PC-9 (cell line): ENCODE measurements at regions not wholly inside any gene's neighbourhood (a gene's known extent, or its start where the extent isn't known, plus 50 kb on each side); places are given as distances from the start of the nearest gene placed in this dataset.

Experiments
- BruUV-seq: library from RNA; stranded (reverse); fragments of 400-500 nt; replicated peaks from 2 replicates; lab custom pipeline; 2021; lab: Mats Ljungman, UMichigan
- CTCF ChIA-PET: fragments of 300-600 bp; sonication (Branson Sonifier 250); formaldehyde crosslinking; loops from one replicate; lab custom pipeline; 2022; ENCODE audit warnings: antibody characterized with exemption; lab: Charles Lee
- POLR2A ChIA-PET: fragments of 300-600 bp; sonication (Branson Sonifier 250); formaldehyde crosslinking; loops from one replicate; lab custom pipeline; 2022; ENCODE audit warnings: antibody characterized with exemption; ENCODE audit not compliant: unreplicated experiment; lab: Charles Lee
- DNase-seq, 2 experiments: peaks; one replicate each; pipeline versions ENCODE4 v3.0.0 to v3.0.0-alpha.2; 2015 to 2022; ENCODE audit warnings: mixed read lengths in 1 of 2
- H2AFZ ChIP-seq: fragments of 200-600 bp; sonication (generic); 2 replicates; pipeline ENCODE4 v1.8.1; 2017; ENCODE audit warnings: antibody characterized with exemption
- H3F3A ChIP-seq: fragments of 200-600 bp; sonication (generic); 2 replicates; pipeline ENCODE4 v1.8.1; 2017; ENCODE audit warnings: antibody characterized with exemption, mild to moderate bottlenecking, low read depth; ENCODE audit not compliant: insufficient read depth
- H3K27ac ChIP-seq: fragments of 200-600 bp; sonication (generic); 2 replicates; pipeline ENCODE4 v1.6.1; 2016; ENCODE audit warnings: mixed run types
- H3K27me3 ChIP-seq: fragments of 200-600 bp; sonication (generic); 2 replicates; pipeline ENCODE4 v1.6.1; 2016; ENCODE audit warnings: low read depth, mixed run types; ENCODE audit not compliant: insufficient read depth
- H3K36me3 ChIP-seq: fragments of 200-600 bp; sonication (generic); 2 replicates; pipeline ENCODE4 v1.6.1; 2016; ENCODE audit warnings: low read depth, mixed run types
- H3K4me1 ChIP-seq: fragments of 200-600 bp; sonication (generic); replicated peaks from 2 replicates; pipeline ENCODE4 v1.6.1; 2016; ENCODE audit warnings: mixed run types; ENCODE audit not compliant: insufficient read depth
- H3K4me2 ChIP-seq: fragments of 200-600 bp; sonication (generic); 2 replicates; pipeline ENCODE4 v1.6.1; 2017; ENCODE audit warnings: mixed run types
- H3K4me3 ChIP-seq: fragments of 200-600 bp; sonication (generic); 2 replicates; pipeline ENCODE4 v1.6.1; 2016; ENCODE audit warnings: mixed run types
- H3K79me2 ChIP-seq: fragments of 200-600 bp; sonication (generic); 2 replicates; pipeline ENCODE4 v1.6.1; 2017; ENCODE audit warnings: low read depth, mixed run types
- H3K9me2 ChIP-seq: fragments of 200-600 bp; sonication (generic); 2 replicates; pipeline ENCODE4 v1.8.1; 2017; ENCODE audit warnings: mild to moderate bottlenecking; ENCODE audit not compliant: insufficient read depth
- H3K9me3 ChIP-seq: fragments of 200-600 bp; sonication (generic); 2 replicates; pipeline ENCODE4 v1.8.1; 2016; ENCODE audit warnings: low read depth; ENCODE audit not compliant: insufficient read depth
- H4K20me1 ChIP-seq: fragments of 200-600 bp; sonication (generic); 2 replicates; pipeline ENCODE4 v1.8.1; 2017; ENCODE audit not compliant: insufficient read depth
- CTCF ChIP-seq: fragments of 200-600 bp; sonication (generic); conservative IDR thresholded peaks from 2 replicates; pipeline ENCODE4 v1.6.1; 2017; ENCODE audit warnings: mixed run types, antibody characterized with exemption, mild to moderate bottlenecking, moderate library complexity
- EZH2 ChIP-seq: fragments of 200-600 bp; sonication (generic); IDR thresholded peaks from 2 replicates; pipeline ENCODE4 v1.8.0; 2017; ENCODE audit warnings: antibody characterized with exemption, low read depth
- intact Hi-C: fragments of 100-400 bp; cut with micrococcal nuclease; formaldehyde crosslinking; loops from one replicate; pipeline ENCODE4 v1.10.0; 2022; ENCODE audit not compliant: unreplicated experiment

DNA sequence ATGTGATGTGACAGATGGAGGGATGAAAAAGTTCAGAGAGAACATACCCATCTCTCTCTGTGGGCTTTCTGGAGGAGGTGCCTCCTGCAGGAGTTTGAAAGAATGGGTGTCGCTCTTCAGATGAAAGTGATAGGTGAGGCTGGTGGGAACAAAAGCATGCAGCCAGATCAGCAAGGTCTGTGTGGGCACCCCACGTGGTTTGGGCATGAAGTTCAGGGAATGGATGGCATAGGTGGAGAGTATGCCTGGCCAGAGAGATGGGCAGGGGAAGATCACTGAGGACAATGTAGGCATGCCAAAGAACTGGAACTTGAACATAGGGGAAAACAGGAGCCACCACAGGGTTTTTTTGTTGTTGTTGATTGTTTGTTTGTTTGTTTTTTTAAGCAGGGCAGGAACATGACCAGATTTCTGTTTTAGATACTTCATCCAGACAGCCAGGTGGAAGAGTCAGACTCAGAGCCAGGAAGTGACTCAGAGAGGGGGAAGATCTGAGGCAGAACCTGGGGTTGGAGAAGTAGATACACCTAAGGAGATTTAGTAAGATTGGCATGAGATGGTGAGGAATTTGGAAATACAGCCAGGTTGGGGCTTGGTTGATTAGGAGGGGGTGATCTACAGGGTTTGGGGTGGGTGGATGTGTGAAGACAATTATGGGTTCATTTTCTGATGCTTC is 64.8 kb upstream of the CLSTN2 start:
- Histone ChIP-seq H2AFZ (no peak overlapping the region; the same call in 1 of the 2 replicates), H3K36me3 (no peaks in the 10 kb centered on the region), H3K4me1 (no peaks in the 10 kb centered on the region), H3K27me3 (no peaks in the 10 kb centered on the region), H3K79me2 (no peaks in the 10 kb centered on the region), H3F3A (no peaks in the 10 kb centered on the region), H4K20me1 (no peaks in the 10 kb centered on the region), H3K27ac (no peak overlapping the region), H3K9me3 (no peaks in the 10 kb centered on the region), H3K9me2 (no peaks in the 10 kb centered on the region), H3K4me2 (no peak overlapping the region), H3K4me3 (no peak overlapping the region)
- intact Hi-C loops = no loop called here
- TF ChIP-seq CTCF (no peak), EZH2 (no peak)
- ChIA-PET POLR2A (no interaction called here), CTCF (no interaction called here)
- no peak for DNase-seq
- no TSS peak for BruUV-seq

GRCh38 chr3:139868773-139869172 is 66.2 kb upstream of the CLSTN2 start:
- no peaks in the 10 kb centered on the region for H4K20me1 ChIP-seq
- H3F3A ChIP-seq = no peaks in the 10 kb centered on the region
- no peak for DNase-seq
- intact Hi-C loops = no loop called here
- POLR2A ChIA-PET = interaction anchor here (0.6 kb wide), 1 partner anchor 222 kb away, joined by 4 read pairs; no protein-coding TSS in a partner anchor
- H3K79me2 ChIP-seq = no peaks in the 10 kb centered on the region
- H3K4me3 ChIP-seq = no peak overlapping the region
- H3K27ac ChIP-seq = no peak overlapping the region
- no peaks in the 10 kb centered on the region for H3K4me1 ChIP-seq
- H3K27me3 ChIP-seq = no peaks in the 10 kb centered on the region
- no peak overlapping the region for H2AFZ ChIP-seq
- BruUV-seq = no TSS peak
- CTCF ChIA-PET = no interaction called here
- no peaks in the 10 kb centered on the region for H3K9me3 ChIP-seq
- no peak overlapping the region for H3K4me2 ChIP-seq
- no peak for TF ChIP-seq CTCF
- TF ChIP-seq EZH2 = no peak
- H3K9me2 ChIP-seq = no peaks in the 10 kb centered on the region
- no peaks in the 10 kb centered on the region for H3K36me3 ChIP-seq

GRCh38 chr3:139848660-139849059 is 86.3 kb upstream of the CLSTN2 start:
- no peaks in the 10 kb centered on the region for H4K20me1 ChIP-seq
- no peaks in the 10 kb centered on the region for H3K9me2 ChIP-seq
- no peaks in the 10 kb centered on the region for H3F3A ChIP-seq
- no peaks in the 10 kb centered on the region for H3K79me2 ChIP-seq
- CTCF ChIA-PET = no interaction called here
- no peak overlapping the region for H3K27ac ChIP-seq
- H3K4me2 ChIP-seq = no peak overlapping the region
- no peaks in the 10 kb centered on the region for H3K9me3 ChIP-seq
- no peak overlapping the region for H3K4me3 ChIP-seq
- TF ChIP-seq CTCF = no peak
- TF ChIP-seq EZH2 = no peak
- no peaks in the 10 kb centered on the region for H3K4me1 ChIP-seq
- H3K27me3 ChIP-seq = no peaks in the 10 kb centered on the region
- intact Hi-C loops = no loop called here
- H3K36me3 ChIP-seq = no peaks in the 10 kb centered on the region
- no peak overlapping the region for H2AFZ ChIP-seq
- DNase-seq = no peak
- BruUV-seq = no TSS peak
- POLR2A ChIA-PET = no interaction called here
